Ovary (tissue), 7 donors: ENCODE measurements at regions not wholly inside any gene's neighbourhood (a gene's known extent, or its start where the extent isn't known, plus 50 kb on each side); places are given as distances from the start of the nearest gene placed in this dataset.

Source experiments
- DNase-seq, 5 donors: peaks; one replicate each; pipeline ENCODE4 v3.0.0-alpha.2; 2019 to 2020
- H3K27ac ChIP-seq, 2 donors: fragments of 200-600 bp; one replicate each; pipeline versions ENCODE4 v1.5.1 to v1.8.0; 2019 to 2022
- H3K27me3 ChIP-seq: fragments of 200-600 bp; one replicate; pipeline ENCODE4 v1.8.0; 2022
- H3K36me3 ChIP-seq: fragments of 200-600 bp; sonication (generic); one replicate; pipeline ENCODE4 v1.5.1; 2019
- H3K4me1 ChIP-seq: one replicate; pipeline ENCODE4 v1.8.1; 2013; ENCODE audit warnings: mild to moderate bottlenecking, moderate library complexity; ENCODE audit not compliant: insufficient read depth
- H3K4me3 ChIP-seq: fragments of 200-600 bp; sonication (generic); one replicate; pipeline ENCODE4 v1.5.1; 2017
- H3K9me3 ChIP-seq, 2 donors: fragments of 200-600 bp in 1 of 2; sonication (generic) in 1 of 2; one replicate each; pipeline versions ENCODE4 v1.5.1 to v1.8.1; 2013 to 2019; ENCODE audit warnings: mild to moderate bottlenecking in 1 of 2, moderate library complexity in 1 of 2
- CTCF ChIP-seq, 3 donors: fragments of 450-650 bp in 2 of 3; fragments of 200-600 bp in 1 of 3; IDR thresholded peaks; one replicate each; pipeline versions ENCODE4 v1.5.1 to v1.8.0; 2016 to 2022; ENCODE audit warnings: antibody characterized with exemption in 3 of 3, mild to moderate bottlenecking in 1 of 3
- EP300 ChIP-seq: sonication (generic); formaldehyde crosslinking; IDR thresholded peaks from one replicate; pipeline ENCODE4 v1.6.1; 2017; ENCODE audit warnings: antibody characterized with exemption
- POLR2A ChIP-seq: fragments of 450-650 bp; IDR thresholded peaks from one replicate; pipeline ENCODE4 v1.6.1; 2017; ENCODE audit warnings: antibody characterized with exemption, mild to moderate bottlenecking, moderate library complexity
- WGBS, 3 donors: extraction: QIAGEN DNeasy Blood & Tissue Kit in 1 of 3; methylation state at CpG; one replicate each; pipeline versions ENCODE4 v1.1.5 to v1.1.7; 2013 to 2017; 5-methylcytosine and 5-hydroxymethylcytosine counted together
- intact Hi-C, 4 donors: fragments of 100-400 bp; cut with DNase I; formaldehyde crosslinking; loops; one replicate each; pipeline versions ENCODE4 v1.11.0 to v1.15.1; 2022 to 2023
- donor health status: DM: no; HTN: no; CAD: no; lungs with moderate emphysema.
- donor health status: DM: no; HTN: no; CAD: no.
- donor health status: Bipolar disorder and iron deficiency.
- donor health status: DM: no; HTN: no; CAD: no.
- donor health status: DM: yes; HTN: yes; CAD: no.

- DNase-seq: no peak
- H3K4me3 ChIP-seq: no peak overlapping the region
- intact Hi-C loops: no loop called here
- H3K36me3 ChIP-seq: no peaks in the 10 kb centered on the region
- TF ChIP-seq CTCF (IDR thresholded peaks at IDR 0.05) (no peak), EP300 (no peak), POLR2A (no peak)
- 59 to 68% (median 59%) methylated on average over 8 of the region's 8 CpGs for WGBS, 3 donors
- H3K4me1 ChIP-seq: peaks cover 7% of the 10 kb centered on the region
- H3K9me3 ChIP-seq: no peaks in the 10 kb centered on the region
- H3K27ac ChIP-seq: no peak overlapping the region
- no peaks in the 10 kb centered on the region for H3K27me3 ChIP-seq
These were observed 96.2 kb upstream of the CDYL2 start for GRCh38 chr16:80900593-80900954.

- DNase-seq: peak in 4 of 5 donors; percentile 25 to 76 (median 56)
- no peak for TF ChIP-seq POLR2A
- no peak for TF ChIP-seq CTCF (IDR thresholded peaks at IDR 0.05)
- no peak for TF ChIP-seq EP300
- intact Hi-C loops: no loop called here
- H3K4me3 ChIP-seq: no peak overlapping the region
- H3K27me3 ChIP-seq: no peaks in the 10 kb centered on the region
- H3K9me3 ChIP-seq: no peaks in the 10 kb centered on the region
- WGBS, 3 donors: 8 to 14% (median 10%) methylated on average over 11 of the region's 11 CpGs
- peaks cover 7% of the 10 kb centered on the region for H3K4me1 ChIP-seq
- H3K36me3 ChIP-seq: no peaks in the 10 kb centered on the region
- H3K27ac ChIP-seq: no peak overlapping the region
These were observed 95.6 kb upstream of the CDYL2 start for GRCh38 chr16:80899809-80900592.

GRCh38 chr16:80896776-80897175 is 92.4 kb upstream of the CDYL2 start:
- no peak overlapping the region for H3K4me3 ChIP-seq
- H3K9me3 ChIP-seq: no peaks in the 10 kb centered on the region
- intact Hi-C loops: no loop called here
- 89 to 90% (median 90%) methylated on average over 5 of the region's 5 CpGs for whole genome bisulfite sequencing, 3 donors
- H3K4me1 ChIP-seq: peaks cover 7% of the 10 kb centered on the region
- no peak overlapping the region for H3K27ac ChIP-seq
- TF ChIP-seq EP300: no peak
- TF ChIP-seq CTCF (IDR thresholded peaks at IDR 0.05): no peak
- TF ChIP-seq POLR2A: no peak
- H3K36me3 ChIP-seq: no peaks in the 10 kb centered on the region
- H3K27me3 ChIP-seq: no peaks in the 10 kb centered on the region
- DNase-seq: no peak

- intact Hi-C loops: no loop called here
- DNase-seq: no peak
- TF ChIP-seq EP300 (no peak), CTCF (IDR thresholded peaks at IDR 0.05) (no peak), POLR2A (no peak)
These were observed 89.7 kb upstream of the CDYL2 start for GRCh38 chr16:80894091-80894490.

More at GRCh38 chr16:80894091-80894490, 89.7 kb upstream of the CDYL2 start:
- no peaks in the 10 kb centered on the region for H3K36me3 ChIP-seq
- no peaks in the 10 kb centered on the region for H3K4me1 ChIP-seq
- no peak overlapping the region for H3K4me3 ChIP-seq
- H3K27ac ChIP-seq: no peak overlapping the region
- 5 to 11% (median 6%) methylated on average over 3 of the region's 3 CpGs for WGBS, 3 donors
- no peaks in the 10 kb centered on the region for H3K27me3 ChIP-seq
- H3K9me3 ChIP-seq: no peaks in the 10 kb centered on the region
